ENCODE measurements at regions not wholly inside any gene's neighbourhood (a gene's known extent, or its start where the extent isn't known, plus 50 kb on each side); places are given as distances from the start of the nearest gene placed in this dataset.
"Not testable (repeated sequence)": the region's sequence is repeated elsewhere in the genome, so short reads cannot be mapped to it uniquely, and the experiment has no call there.

DNA sequence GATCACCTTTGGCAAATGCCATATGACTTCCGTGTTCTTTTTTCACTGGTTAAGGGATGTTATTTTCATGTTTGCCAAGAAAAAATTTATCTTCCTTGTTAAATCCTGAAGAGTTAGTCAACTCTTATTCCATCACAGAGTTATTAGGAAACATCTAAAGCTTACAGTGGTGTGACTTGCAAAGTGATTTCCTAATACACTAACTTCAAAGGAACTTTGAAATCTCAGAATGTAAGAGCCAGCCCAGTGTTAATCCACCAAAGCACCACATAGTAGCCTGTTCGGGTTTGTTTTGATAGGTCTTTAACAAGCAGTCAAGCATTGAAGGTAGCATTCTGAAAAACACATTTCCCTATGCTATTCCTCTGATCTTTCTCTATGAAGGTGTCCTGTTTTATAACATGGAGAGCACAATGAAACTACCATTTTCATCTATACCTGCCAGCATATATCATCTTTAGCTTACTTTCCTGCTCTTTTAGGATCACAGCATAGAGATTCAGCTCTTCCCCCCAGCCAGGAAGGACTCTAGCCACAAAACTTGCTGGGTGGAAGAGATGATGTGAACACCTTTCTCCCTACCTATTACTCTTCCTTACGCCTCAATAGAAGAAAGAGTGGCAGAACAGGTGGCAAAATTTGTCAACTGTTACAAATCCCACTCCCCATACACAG is 82.4 kb upstream of the MAGI3 start:
- Histone ChIP-seq H3K36me3 (no peaks in the 10 kb centered on the region), H3K27ac (no peak overlapping the region), H3K9me3 (peaks cover 0 to 6% of the 10 kb centered on the region in 2 donors), H3K4me1 (no peaks in the 10 kb centered on the region), H3K4me3 (no peak overlapping the region), H3K27me3 (no peaks in the 10 kb centered on the region)
- no peak for DNase-seq (ENCODE audit: low spot score)
- no peak for TF ChIP-seq CTCF (IDR thresholded peaks at IDR 0.05)

DNA sequence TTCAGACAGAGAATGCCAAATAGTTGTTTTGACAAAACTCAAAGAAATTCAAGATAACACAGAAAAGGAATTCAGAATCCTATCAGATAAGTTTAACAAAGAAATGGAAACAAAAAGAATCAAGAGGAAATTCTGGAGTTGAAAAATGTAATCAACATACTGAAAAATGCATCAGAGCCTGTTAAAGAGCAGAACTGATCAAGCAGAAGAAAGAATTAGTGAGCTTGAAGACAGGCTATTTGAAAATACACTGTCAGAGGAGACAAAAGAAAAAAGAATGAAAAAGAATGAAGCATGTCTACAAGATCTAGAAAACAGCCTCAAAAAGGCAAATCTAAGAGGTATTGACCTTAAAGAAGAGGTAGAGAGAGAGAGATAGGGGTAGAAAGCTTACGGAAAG is 77.7 kb upstream of the MAGI3 start:
- DNase-seq (ENCODE audit: low spot score); H3K27me3 ChIP-seq: not testable (repeated sequence)

GRCh38 chr1:113314600-113314999 is 75.7 kb upstream of the MAGI3 start:
- H3K9me3 ChIP-seq: peaks cover 0 to 15% of the 10 kb centered on the region in 2 donors
- no peaks in the 10 kb centered on the region for H3K4me1 ChIP-seq
- DNase-seq (ENCODE audit: low spot score): no peak
- H3K4me3 ChIP-seq: no peak overlapping the region
- no peaks in the 10 kb centered on the region for H3K36me3 ChIP-seq
- no peak overlapping the region for H3K27ac ChIP-seq
- TF ChIP-seq CTCF (IDR thresholded peaks at IDR 0.05): no peak
- no peaks in the 10 kb centered on the region for H3K27me3 ChIP-seq

More for the DNA sequence above, 77.7 kb upstream of the MAGI3 start:
- not testable (repeated sequence) for H3K4me1 ChIP-seq, H3K4me3 ChIP-seq, H3K36me3 ChIP-seq, H3K27ac ChIP-seq
- H3K9me3 ChIP-seq: peaks cover 0 to 15% of the 10 kb centered on the region in 2 donors

DNA sequence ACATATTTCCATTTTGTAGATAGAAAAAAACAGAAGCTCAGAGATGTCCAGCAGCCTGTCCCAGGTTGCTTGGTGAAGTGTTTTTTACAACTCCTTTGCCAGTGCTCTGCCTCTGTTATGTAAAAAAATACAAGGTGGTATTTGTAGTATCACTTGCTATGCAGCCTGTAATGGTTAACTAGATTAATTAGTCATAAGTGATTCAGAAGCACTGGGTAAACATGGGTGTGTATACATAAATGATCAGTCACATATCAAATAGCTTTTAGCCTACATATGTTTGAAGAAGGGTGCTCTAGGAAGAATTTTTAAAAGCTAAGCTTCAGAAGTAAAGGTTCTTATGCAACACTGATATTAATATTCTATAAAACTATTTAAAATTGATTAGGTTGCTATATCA is 70.0 kb upstream of the MAGI3 start:
- no peaks in the 10 kb centered on the region for H3K27me3 ChIP-seq
- H3K36me3 ChIP-seq: no peaks in the 10 kb centered on the region
- H3K27ac ChIP-seq: no peak overlapping the region
- no peak for TF ChIP-seq CTCF (IDR thresholded peaks at IDR 0.05)
- DNase-seq (ENCODE audit: low spot score): no peak
- no peak overlapping the region for H3K4me3 ChIP-seq
- no peaks in the 10 kb centered on the region for H3K4me1 ChIP-seq
- H3K9me3 ChIP-seq: no peaks in the 10 kb centered on the region

DNA sequence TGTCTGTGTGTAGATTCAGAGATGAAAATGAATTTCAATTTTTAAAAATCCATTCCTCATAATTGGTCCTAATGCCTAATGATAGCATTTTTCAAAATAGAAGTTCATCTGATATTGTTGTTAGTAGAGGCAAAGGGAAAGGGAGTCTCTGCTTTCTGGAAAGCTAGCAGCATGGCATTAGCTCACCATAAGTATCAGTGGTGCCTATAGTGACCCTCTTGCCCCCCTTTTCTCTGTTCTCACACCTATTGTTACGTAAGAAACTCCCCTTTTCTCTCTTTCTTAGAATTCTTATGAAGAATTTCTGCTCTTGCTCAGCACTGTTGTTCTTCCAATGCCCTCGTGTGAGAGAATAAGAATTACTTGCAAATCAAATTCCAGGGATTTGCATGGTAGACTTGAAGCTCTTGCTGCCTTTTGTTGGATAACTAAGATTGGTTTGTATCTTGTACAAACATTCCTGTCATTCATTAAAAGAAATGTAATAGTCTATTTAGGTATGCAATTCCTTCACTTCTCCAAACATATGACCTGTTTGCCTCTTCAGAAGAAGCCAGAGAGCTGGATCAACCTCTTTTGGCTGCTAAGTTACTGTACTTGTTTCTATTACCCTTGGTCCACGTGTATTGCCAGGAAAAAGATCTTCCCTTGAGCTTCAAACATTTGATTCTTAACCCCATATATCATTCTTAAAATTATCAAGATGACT is 69.2 kb upstream of the MAGI3 start:
- no peak overlapping the region for H3K27ac ChIP-seq
- no peak for DNase-seq (ENCODE audit: low spot score)
- H3K4me3 ChIP-seq: no peak overlapping the region
- no peaks in the 10 kb centered on the region for H3K36me3 ChIP-seq
- TF ChIP-seq CTCF (IDR thresholded peaks at IDR 0.05): no peak
- H3K4me1 ChIP-seq: no peaks in the 10 kb centered on the region
- no peaks in the 10 kb centered on the region for H3K27me3 ChIP-seq
- H3K9me3 ChIP-seq: no peaks in the 10 kb centered on the region

DNA sequence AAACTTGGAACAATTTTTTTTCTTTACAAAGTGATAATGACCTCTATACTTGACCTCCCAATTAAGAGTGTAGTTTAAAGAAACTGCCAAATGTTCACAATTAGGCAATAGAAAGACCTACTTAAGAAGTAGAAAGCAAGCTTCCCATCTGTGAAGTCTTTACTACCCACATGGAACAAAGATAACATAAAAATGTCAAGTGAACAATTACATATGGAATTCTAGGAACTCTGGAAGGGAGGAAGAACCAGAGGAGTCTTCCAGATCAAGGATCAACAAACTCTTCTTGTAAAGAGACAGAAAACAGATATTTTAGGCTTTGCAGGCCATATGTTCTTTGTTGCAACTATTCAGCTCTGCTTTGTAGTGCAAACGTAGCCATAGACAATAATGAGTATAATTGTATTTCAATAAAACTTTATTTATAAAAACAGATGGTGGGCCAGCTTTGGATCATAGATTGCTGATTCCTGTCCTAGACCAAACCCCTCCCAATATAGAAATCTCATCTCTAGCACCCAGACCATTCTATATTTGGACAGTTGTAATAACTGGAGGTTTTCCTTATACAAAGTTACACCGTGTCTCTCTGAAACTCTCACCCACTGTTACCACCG is 68.4 kb upstream of the MAGI3 start:
- DNase-seq (ENCODE audit: low spot score): no peak
- Histone ChIP-seq H3K27ac (no peak overlapping the region), H3K9me3 (no peaks in the 10 kb centered on the region), H3K27me3 (no peaks in the 10 kb centered on the region), H3K36me3 (no peaks in the 10 kb centered on the region), H3K4me1 (no peaks in the 10 kb centered on the region), H3K4me3 (no peak overlapping the region)
- TF ChIP-seq CTCF (IDR thresholded peaks at IDR 0.05): no peak
